Neuronal stem cell (in vitro differentiated cells): ENCODE measurements at regions not wholly inside any gene's neighbourhood (a gene's known extent, or its start where the extent isn't known, plus 50 kb on each side); places are given as distances from the start of the nearest gene placed in this dataset.

ENCODE experiments used
- DNase-seq: peaks from one replicate; pipeline ENCODE4 v3.0.0-alpha.2; 2013; ENCODE audit warnings: low spot score
- H2AFZ ChIP-seq: one replicate; pipeline ENCODE4 v1.6.1; 2013; ENCODE audit warnings: mild to moderate bottlenecking, low read length, inconsistent platforms
- H2AK5ac ChIP-seq: 2 replicates; pipeline ENCODE4 v1.6.1; 2013; ENCODE audit warnings: low read depth, mild to moderate bottlenecking, inconsistent platforms, low read length, moderate library complexity, mixed read lengths
- H2BK120ac ChIP-seq: 2 replicates; pipeline ENCODE4 v1.6.1; 2013; ENCODE audit warnings: low read depth, mild to moderate bottlenecking, inconsistent platforms, low read length, moderate library complexity, mixed read lengths
- H2BK12ac ChIP-seq: one replicate; pipeline ENCODE4 v1.6.1; 2013; ENCODE audit warnings: low read length, inconsistent platforms
- H2BK15ac ChIP-seq: 2 replicates; pipeline ENCODE4 v1.6.1; 2013; ENCODE audit warnings: mild to moderate bottlenecking, low read length, inconsistent platforms, mixed read lengths
- H2BK5ac ChIP-seq: one replicate; pipeline ENCODE4 v1.6.1; 2013; ENCODE audit warnings: inconsistent platforms, mild to moderate bottlenecking, low read length, moderate library complexity
- H3K14ac ChIP-seq: one replicate; pipeline ENCODE4 v1.6.1; 2013; ENCODE audit warnings: low read length, inconsistent platforms
- H3K18ac ChIP-seq: 2 replicates; pipeline ENCODE4 v1.6.1; 2013; ENCODE audit warnings: low read length, inconsistent platforms
- H3K23ac ChIP-seq: 2 replicates; pipeline ENCODE4 v1.6.1; 2013; ENCODE audit warnings: low read depth, mild to moderate bottlenecking, mixed read lengths, low read length, inconsistent platforms; ENCODE audit not compliant: poor library complexity
- H3K27ac ChIP-seq: replicated peaks from 3 replicates; pipeline ENCODE4 v1.5.1; 2013; ENCODE audit warnings: low read length, inconsistent platforms
- H3K27me3 ChIP-seq, 3 experiments: 2 replicates each; pipeline ENCODE4 v1.6.1; 2013; ENCODE audit warnings: low read length in 3 of 3, mild to moderate bottlenecking in 2 of 3, inconsistent platforms in 1 of 3, low read depth in 1 of 3, mixed read lengths in 1 of 3, moderate library complexity in 1 of 3; ENCODE audit not compliant: control insufficient read depth in 3 of 3, insufficient read depth in 3 of 3
- H3K36me3 ChIP-seq, 2 donors: replicated peaks in 1 of 2; 2 replicates each; pipeline ENCODE4 v1.6.1; 2013; ENCODE audit warnings: low read length in 2 of 2; ENCODE audit not compliant: control insufficient read depth in 2 of 2, insufficient read depth in 2 of 2
- H3K4ac ChIP-seq: 2 replicates; pipeline ENCODE4 v1.6.1; 2013; ENCODE audit warnings: inconsistent platforms, mild to moderate bottlenecking, low read length, moderate library complexity
- H3K4me1 ChIP-seq, 2 donors: 1 replicate in 1 of 2; 2 replicates in 1 of 2; pipeline ENCODE4 v1.6.1; 2013; ENCODE audit warnings: low read length in 2 of 2, low read depth in 1 of 2; ENCODE audit not compliant: control insufficient read depth in 2 of 2, insufficient read depth in 1 of 2
- H3K4me2 ChIP-seq: one replicate; pipeline ENCODE4 v1.6.1; 2013; ENCODE audit warnings: mild to moderate bottlenecking, low read length, inconsistent platforms; ENCODE audit not compliant: insufficient read depth, poor library complexity, severe bottlenecking
- H3K4me3 ChIP-seq, 2 donors: 2 replicates each; pipeline ENCODE4 v1.5.1; 2013; ENCODE audit warnings: low read length in 2 of 2, mild to moderate bottlenecking in 2 of 2, inconsistent platforms in 1 of 2, moderate library complexity in 1 of 2
- H3K79me1 ChIP-seq: one replicate; pipeline ENCODE4 v1.6.1; 2013; ENCODE audit warnings: low read depth, mild to moderate bottlenecking, inconsistent platforms, low read length, moderate library complexity
- H3K9ac ChIP-seq: one replicate; pipeline ENCODE4 v1.6.1; 2013; ENCODE audit warnings: mild to moderate bottlenecking, low read depth, low read length, inconsistent platforms; ENCODE audit not compliant: poor library complexity
- H3K9me3 ChIP-seq, 2 donors: replicated peaks in 1 of 2; 2 replicates each; pipeline versions ENCODE3 to v1.6.1; 2013; ENCODE audit warnings: low read length in 2 of 2, mild to moderate bottlenecking in 2 of 2, inconsistent platforms in 1 of 2, low read depth in 1 of 2, mixed read lengths in 1 of 2, moderate library complexity in 1 of 2; ENCODE audit not compliant: control insufficient read depth in 2 of 2, insufficient read depth in 1 of 2
- H4K8ac ChIP-seq: one replicate; pipeline ENCODE4 v1.6.1; 2013; ENCODE audit warnings: low read depth, mild to moderate bottlenecking, inconsistent platforms, low read length, moderate library complexity
- H4K91ac ChIP-seq: one replicate; pipeline ENCODE4 v1.6.1; 2013; ENCODE audit warnings: low read length, low read depth, mild to moderate bottlenecking, inconsistent platforms; ENCODE audit not compliant: poor library complexity
- WGBS, 2 donors: extraction: QIAGEN DNeasy Blood & Tissue Kit; methylation state at CpG; one replicate each; pipeline ENCODE4 v1.1.7; 2013; ENCODE audit warnings: missing lambda C conversion rate in 2 of 2, mixed read lengths in 1 of 2; ENCODE audit not compliant: insufficient read length in 2 of 2, insufficient replicate concordance in 1 of 2; ENCODE audit errors: extremely low coverage in 2 of 2; 5-methylcytosine and 5-hydroxymethylcytosine counted together

DNA sequence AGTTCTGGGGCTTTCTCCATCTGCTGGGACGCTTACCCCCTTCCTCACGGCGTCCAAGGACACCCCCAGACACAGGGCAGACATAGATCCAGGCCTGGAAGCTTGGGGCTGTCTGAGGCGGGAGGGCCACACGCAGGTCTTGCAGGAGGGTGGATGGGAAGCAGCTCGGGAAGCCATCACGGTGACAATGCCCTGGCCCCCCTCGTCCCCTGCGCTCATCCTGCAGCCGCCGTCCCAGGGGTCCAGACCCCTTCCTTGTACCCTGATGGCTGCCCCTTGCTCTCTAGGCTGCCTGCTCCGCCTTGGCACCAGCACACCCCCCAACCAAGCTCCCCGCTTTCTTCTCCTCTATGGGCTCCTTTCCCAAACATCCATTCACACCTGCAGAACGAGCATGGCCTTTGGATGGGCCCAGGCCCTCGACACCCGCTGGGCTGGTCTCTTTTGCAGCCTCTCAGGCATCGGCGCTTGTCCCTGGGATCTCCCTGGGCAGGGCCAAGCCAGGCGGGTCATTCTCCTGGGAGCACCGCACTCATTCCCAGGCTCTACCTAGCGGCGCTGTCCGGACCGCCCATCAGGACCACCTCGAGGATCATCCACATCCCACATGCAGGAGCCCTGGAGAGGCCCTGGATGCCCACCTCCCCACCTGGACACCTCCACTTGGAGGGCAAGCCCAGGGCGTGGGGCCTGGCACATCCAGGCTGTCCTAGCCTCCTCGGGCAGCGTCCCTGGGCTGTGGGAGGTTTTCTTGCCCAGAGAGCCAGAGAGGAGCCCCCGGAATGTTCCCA is 274.9 kb downstream of the NDUFA10 start:
- H3K18ac ChIP-seq, result peak overlapping the region; percentile 49
- H2BK12ac ChIP-seq, result no peak overlapping the region
- no peaks in the 10 kb centered on the region for H3K79me1 ChIP-seq
- DNase-seq, result no peak
- H4K91ac ChIP-seq, result no peak overlapping the region
- WGBS, 2 donors, result no CpG with 5 or more reads among the region's 29 CpGs
- H3K27me3 ChIP-seq, result peaks cover 0 to 8% (median 0%) of the 10 kb centered on the region in 3 experiments
- peak overlapping the region; percentile 42 for H2BK15ac ChIP-seq
- peaks cover 0 to 16% of the 10 kb centered on the region in 2 donors for H3K4me1 ChIP-seq
- no peak overlapping the region for H3K4ac ChIP-seq
- no peak overlapping the region for H3K4me3 ChIP-seq
- H3K36me3 ChIP-seq, result no peaks in the 10 kb centered on the region
- no peak overlapping the region for H3K9ac ChIP-seq
- no peak overlapping the region for H3K27ac ChIP-seq
- no peak overlapping the region for H2BK120ac ChIP-seq
- no peak overlapping the region for H2AFZ ChIP-seq
- peak overlapping the region; percentile 63 for H3K14ac ChIP-seq
- no peak overlapping the region for H2BK5ac ChIP-seq
- peaks cover 0 to 2% of the 10 kb centered on the region in 2 donors for H3K9me3 ChIP-seq
- H4K8ac ChIP-seq, result no peak overlapping the region
- H3K4me2 ChIP-seq, result no peak overlapping the region
- H2AK5ac ChIP-seq, result peak overlapping the region; percentile 72
- H3K23ac ChIP-seq, result no peak overlapping the region

DNA sequence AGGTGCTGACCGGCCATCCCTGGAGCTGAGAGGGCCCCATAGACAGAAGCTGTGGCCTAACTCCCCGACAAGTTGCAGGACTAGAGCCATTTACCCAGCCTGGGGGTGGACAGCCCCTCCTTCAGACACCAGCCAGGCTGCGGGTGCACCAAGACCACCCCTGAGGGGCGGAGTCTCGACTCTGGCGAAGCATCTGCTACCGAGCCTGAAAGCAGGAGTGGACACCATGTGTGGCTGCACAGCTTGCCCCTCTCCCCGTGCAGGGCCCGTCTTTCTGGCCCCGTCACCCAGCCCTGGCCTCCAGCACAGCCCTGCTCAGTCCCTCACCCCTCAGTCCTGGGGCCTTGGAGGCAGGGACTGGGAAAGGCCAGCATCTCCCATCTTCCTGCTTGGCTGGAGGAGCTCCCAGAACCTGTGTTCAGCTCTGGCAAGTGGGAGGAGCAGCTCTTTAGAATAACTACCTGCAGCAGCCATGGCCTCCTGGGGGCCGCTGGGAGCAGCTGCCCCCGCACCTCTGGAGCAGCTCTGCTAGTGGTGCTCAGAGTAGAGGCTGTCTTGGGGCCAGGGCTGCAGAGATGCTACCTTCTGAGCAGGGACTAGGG is 275.8 kb downstream of the NDUFA10 start:
- Histone ChIP-seq H3K23ac (no peak overlapping the region), H3K27ac (no peak overlapping the region), H3K4ac (no peak overlapping the region), H3K4me3 (no peak overlapping the region), H2BK120ac (no peak overlapping the region), H4K91ac (no peak overlapping the region), H2AK5ac (peak overlapping the region; percentile 65), H2BK12ac (peak overlapping the region; percentile 30), H3K9ac (peak overlapping the region; percentile 34), H2AFZ (no peak overlapping the region), H2BK5ac (no peak overlapping the region), H3K4me2 (no peak overlapping the region), H3K36me3 (no peaks in the 10 kb centered on the region), H4K8ac (no peak overlapping the region), H2BK15ac (peak overlapping the region; percentile 42), H3K79me1 (no peaks in the 10 kb centered on the region), H3K18ac (peak overlapping the region; percentile 74), H3K4me1 (peaks cover 0 to 16% of the 10 kb centered on the region in 2 donors), H3K27me3 (peaks cover 0 to 8% (median 0%) of the 10 kb centered on the region in 3 experiments), H3K14ac (peak overlapping the region; percentile 72), H3K9me3 (peaks cover 0 to 2% of the 10 kb centered on the region in 2 donors)
- no CpG with 5 or more reads among the region's 12 CpGs for WGBS, 2 donors
- no peak for DNase-seq

DNA sequence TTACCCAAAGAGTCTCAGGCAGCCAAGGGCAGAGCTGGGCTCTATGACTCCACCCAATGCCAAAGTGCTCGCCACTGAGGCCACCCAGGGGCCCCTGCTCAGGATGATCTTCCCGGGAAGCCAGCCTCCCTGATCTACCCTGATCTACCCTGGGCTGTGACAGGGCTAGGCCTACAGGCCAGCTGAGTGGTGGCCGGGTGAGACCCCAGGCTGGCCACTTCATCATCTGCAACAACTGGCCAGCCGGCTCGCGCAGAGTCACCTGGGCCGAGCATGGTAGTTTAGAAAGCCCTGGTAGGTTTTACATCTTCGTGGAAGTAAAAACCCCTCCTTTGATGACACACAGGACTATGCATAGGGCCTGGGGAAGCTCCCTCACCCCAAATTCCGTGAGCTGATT is 276.3 kb downstream of the NDUFA10 start:
- no peak overlapping the region for H4K91ac ChIP-seq
- no peak overlapping the region for H2AFZ ChIP-seq
- H3K27ac ChIP-seq, result no peak overlapping the region
- no peak overlapping the region for H3K23ac ChIP-seq
- no peak overlapping the region for H2BK120ac ChIP-seq
- no peaks in the 10 kb centered on the region for H3K79me1 ChIP-seq
- no peak overlapping the region for H3K4me2 ChIP-seq
- peak overlapping the region; percentile 47 for H2AK5ac ChIP-seq
- no peak overlapping the region for H3K4ac ChIP-seq
- H3K14ac ChIP-seq, result no peak overlapping the region
- peak overlapping the region; percentile 42 for H2BK15ac ChIP-seq
- H4K8ac ChIP-seq, result no peak overlapping the region
- H3K4me3 ChIP-seq, result no peak overlapping the region
- H3K27me3 ChIP-seq, result peaks cover 0 to 12% (median 0%) of the 10 kb centered on the region in 3 experiments
- no peak overlapping the region for H2BK5ac ChIP-seq
- H3K18ac ChIP-seq, result peak overlapping the region; percentile 44
- no peaks in the 10 kb centered on the region for H3K36me3 ChIP-seq
- no peak overlapping the region for H2BK12ac ChIP-seq
- WGBS, 2 donors, result no CpG with 5 or more reads among the region's 9 CpGs
- peaks cover 0 to 2% of the 10 kb centered on the region in 2 donors for H3K9me3 ChIP-seq
- DNase-seq, result no peak
- peaks cover 0 to 14% of the 10 kb centered on the region in 2 donors for H3K4me1 ChIP-seq
- H3K9ac ChIP-seq, result no peak overlapping the region

DNA sequence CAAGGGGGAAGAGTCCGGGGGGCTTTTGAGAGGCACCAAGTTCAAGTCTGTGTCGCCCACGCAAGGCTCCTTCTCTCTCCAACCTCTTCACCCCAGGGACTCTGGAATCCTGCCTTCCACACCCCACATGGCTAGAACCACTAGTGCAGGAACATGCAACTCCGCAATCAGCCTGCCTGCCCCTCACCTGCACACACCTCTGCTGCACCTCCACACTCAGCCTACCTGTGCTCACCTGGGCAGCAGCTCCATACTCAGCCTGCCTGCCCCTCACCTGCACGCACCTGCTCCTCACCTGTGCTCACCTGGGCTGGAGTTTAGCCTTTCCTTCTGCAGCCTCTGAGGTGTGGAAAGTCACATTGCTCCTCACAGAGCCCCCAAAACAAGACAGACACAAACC is 277.4 kb downstream of the NDUFA10 start:
- no CpG with 5 or more reads among the region's 5 CpGs for WGBS, 2 donors
- H3K4ac ChIP-seq, result no peak overlapping the region
- H2AK5ac ChIP-seq, result no peak overlapping the region
- no peak overlapping the region for H3K27ac ChIP-seq
- H3K4me1 ChIP-seq, result peaks cover 0 to 12% of the 10 kb centered on the region in 2 donors
- no peak overlapping the region for H2AFZ ChIP-seq
- no peak overlapping the region for H3K9ac ChIP-seq
- no peak overlapping the region for H3K4me3 ChIP-seq
- no peak overlapping the region for H2BK12ac ChIP-seq
- no peak overlapping the region for H4K91ac ChIP-seq
- H3K9me3 ChIP-seq, result no peaks in the 10 kb centered on the region
- no peak overlapping the region for H3K23ac ChIP-seq
- no peak for DNase-seq
- H3K79me1 ChIP-seq, result no peaks in the 10 kb centered on the region
- H3K4me2 ChIP-seq, result no peak overlapping the region
- H3K27me3 ChIP-seq, result peaks cover 0 to 13% (median 0%) of the 10 kb centered on the region in 3 experiments
- no peaks in the 10 kb centered on the region for H3K36me3 ChIP-seq
- no peak overlapping the region for H3K18ac ChIP-seq
- no peak overlapping the region for H3K14ac ChIP-seq
- H2BK5ac ChIP-seq, result no peak overlapping the region
- no peak overlapping the region for H4K8ac ChIP-seq
- H2BK120ac ChIP-seq, result no peak overlapping the region
- no peak overlapping the region for H2BK15ac ChIP-seq
